ENCODE measurements at regions not wholly inside any gene's neighbourhood (a gene's known extent, or its start where the extent isn't known, plus 50 kb on each side); places are given as distances from the start of the nearest gene placed in this dataset.

DNA sequence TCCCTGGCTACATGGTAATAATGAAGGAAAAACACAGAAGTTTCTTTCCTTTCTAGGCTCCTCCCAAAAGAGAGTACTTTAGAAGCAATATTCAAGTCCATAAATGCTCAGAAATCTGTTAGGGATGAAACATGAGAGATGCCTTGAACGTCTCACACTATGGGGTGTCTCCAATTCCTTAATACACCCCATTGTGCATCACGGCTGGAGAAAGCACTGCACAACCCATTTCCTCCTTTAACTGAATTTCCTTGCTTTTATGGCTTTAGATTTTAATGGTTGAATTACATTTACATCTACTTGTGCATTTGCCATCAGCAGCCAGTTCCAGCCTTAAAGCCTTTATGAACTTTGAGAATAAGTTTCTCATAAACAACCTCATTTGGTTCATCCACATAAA, 498.9 kb upstream of the PTBP2 start:
- no peak for TF ChIP-seq POLR2A (IDR thresholded peaks at IDR 0.05)
- TF ChIP-seq CTCF (IDR thresholded peaks at IDR 0.05) = no peak
